Prostate gland (tissue), 2 donors: ENCODE measurements at regions not wholly inside any gene's neighbourhood (a gene's known extent, or its start where the extent isn't known, plus 50 kb on each side); places are given as distances from the start of the nearest gene placed in this dataset.

ENCODE experiments used
- DNase-seq: peaks from one replicate; pipeline ENCODE4 v3.0.0-alpha.2; 2019; ENCODE audit warnings: low spot score
- H3K27ac ChIP-seq, 2 donors: fragments of 200-600 bp; sonication (generic); 2 replicates each; pipeline ENCODE4 v1.5.1; 2017 to 2019
- H3K27me3 ChIP-seq: fragments of 200-600 bp; sonication (generic); replicated peaks from 2 replicates; pipeline ENCODE4 v1.5.1; 2019; ENCODE audit not compliant: insufficient read depth
- H3K36me3 ChIP-seq, 2 donors: fragments of 200-600 bp; sonication (generic); 1 replicate in 1 of 2; 2 replicates in 1 of 2; pipeline versions ENCODE4 v1.5.1 to v1.8.1; 2017 to 2019
- H3K4me1 ChIP-seq: fragments of 200-600 bp; sonication (generic); replicated peaks from 2 replicates; pipeline ENCODE4 v1.5.1; 2019
- H3K4me3 ChIP-seq, 2 donors: fragments of 200-600 bp; sonication (generic); 2 replicates each; pipeline ENCODE4 v1.5.1; 2017 to 2019
- H3K9me3 ChIP-seq: fragments of 200-600 bp; sonication (generic); 2 replicates; pipeline ENCODE4 v1.5.1; 2017
- CTCF ChIP-seq, 4 experiments: fragments of 200-600 bp in 2 of 4; fragments of 450-650 bp in 2 of 4; sonication (generic) in 2 of 4; IDR thresholded peaks; 1 replicate in 3 of 4; 2 replicates in 1 of 4; pipeline ENCODE4 v1.5.1; 2016 to 2019; ENCODE audit warnings: antibody characterized with exemption in 4 of 4, mild to moderate bottlenecking in 2 of 4, moderate library complexity in 2 of 4
- POLR2A ChIP-seq: fragments of 450-650 bp; IDR thresholded peaks from one replicate; pipeline ENCODE4 v1.6.1; 2016; ENCODE audit warnings: antibody characterized with exemption, mild to moderate bottlenecking
- POLR2AphosphoS5 ChIP-seq: sonication (generic); formaldehyde crosslinking; IDR thresholded peaks from one replicate; pipeline ENCODE4 v1.6.1; 2017; ENCODE audit warnings: antibody characterized with exemption
- WGBS: methylation state at CpG from one replicate; pipeline ENCODE4 v1.1.5; 2018; 5-methylcytosine and 5-hydroxymethylcytosine counted together
- intact Hi-C: fragments of 100-400 bp; cut with DNase I; formaldehyde crosslinking; loops from one replicate; pipeline ENCODE4 v1.14.2; 2022

- TF ChIP-seq POLR2A (no peak), CTCF (IDR thresholded peaks at IDR 0.05) (no peak), POLR2AphosphoS5 (no peak)
- H3K4me1 ChIP-seq: no peaks in the 10 kb centered on the region
- no peaks in the 10 kb centered on the region for H3K27me3 ChIP-seq
- no peaks in the 10 kb centered on the region for H3K36me3 ChIP-seq
- H3K27ac ChIP-seq: no peak overlapping the region
- no peaks in the 10 kb centered on the region for H3K9me3 ChIP-seq
- WGBS: 66% methylated on average over 4 of the region's 4 CpGs
- no peak overlapping the region for H3K4me3 ChIP-seq
- intact Hi-C loops: no loop called here
- no peak for DNase-seq
Measured at GRCh38 chr3:20652231-20652986, 466.4 kb upstream of the SGO1 start.

GRCh38 chr3:20648921-20649381, 462.9 kb upstream of the SGO1 start:
- no peaks in the 10 kb centered on the region for H3K9me3 ChIP-seq
- TF ChIP-seq POLR2A (no peak), POLR2AphosphoS5 (no peak), CTCF (IDR thresholded peaks at IDR 0.05) (no peak)
- no peaks in the 10 kb centered on the region for H3K4me1 ChIP-seq
- WGBS: 95% methylated on average over 2 of the region's 2 CpGs
- no peak overlapping the region for H3K4me3 ChIP-seq
- H3K36me3 ChIP-seq: no peaks in the 10 kb centered on the region
- intact Hi-C loops: no loop called here
- no peak overlapping the region for H3K27ac ChIP-seq
- no peaks in the 10 kb centered on the region for H3K27me3 ChIP-seq
- no peak for DNase-seq

GRCh38 chr3:20648294-20648693, 462.3 kb upstream of the SGO1 start:
- DNase-seq: no peak
- Histone ChIP-seq H3K36me3 (no peaks in the 10 kb centered on the region), H3K27me3 (no peaks in the 10 kb centered on the region), H3K4me3 (no peak overlapping the region), H3K4me1 (no peaks in the 10 kb centered on the region), H3K27ac (no peak overlapping the region), H3K9me3 (no peaks in the 10 kb centered on the region)
- TF ChIP-seq POLR2AphosphoS5 (no peak), POLR2A (no peak), CTCF (IDR thresholded peaks at IDR 0.05) (no peak)
- WGBS: 69% methylated on average over 2 of the region's 2 CpGs
- intact Hi-C loops: no loop called here

GRCh38 chr3:20646425-20646824, 460.4 kb upstream of the SGO1 start:
- intact Hi-C loops: no loop called here
- Histone ChIP-seq H3K36me3 (no peaks in the 10 kb centered on the region), H3K9me3 (no peaks in the 10 kb centered on the region), H3K4me3 (no peak overlapping the region), H3K27me3 (no peaks in the 10 kb centered on the region), H3K27ac (no peak overlapping the region), H3K4me1 (no peaks in the 10 kb centered on the region)
- WGBS: 86% methylated on average over 1 of the region's 1 CpG
- TF ChIP-seq POLR2A (no peak), POLR2AphosphoS5 (no peak), CTCF (IDR thresholded peaks at IDR 0.05) (no peak)
- DNase-seq: no peak

- H3K9me3 ChIP-seq: no peaks in the 10 kb centered on the region
- H3K27ac ChIP-seq: no peak overlapping the region
- intact Hi-C loops: no loop called here
- H3K27me3 ChIP-seq: no peaks in the 10 kb centered on the region
- 25% methylated on average over 3 of the region's 3 CpGs for WGBS
- no peak for DNase-seq
- TF ChIP-seq POLR2A (no peak), CTCF (IDR thresholded peaks at IDR 0.05) (no peak), POLR2AphosphoS5 (no peak)
- H3K4me3 ChIP-seq: no peak overlapping the region
- no peaks in the 10 kb centered on the region for H3K36me3 ChIP-seq
- no peaks in the 10 kb centered on the region for H3K4me1 ChIP-seq
Measured at GRCh38 chr3:20645340-20645739, 459.3 kb upstream of the SGO1 start.
